HL-60 (cell line): ENCODE measurements at regions not wholly inside any gene's neighbourhood (a gene's known extent, or its start where the extent isn't known, plus 50 kb on each side); places are given as distances from the start of the nearest gene placed in this dataset.

Source experiments
- DNase-seq, 2 experiments: peaks; one replicate each; pipeline ENCODE4 v3.0.0-alpha.2; 2010 to 2020; ENCODE audit warnings: low read depth in 1 of 2, low spot score in 1 of 2
- H3K27ac ChIP-seq: fragments of 250-450 bp; sonication (Bioruptor Pico); replicated peaks from 2 replicates; pipeline ENCODE4 v1.5.1; 2020; ENCODE audit warnings: mild to moderate bottlenecking, moderate library complexity
- H3K27me3 ChIP-seq: fragments of 250-450 bp; sonication (Bioruptor Pico); 2 replicates; pipeline ENCODE4 v1.5.1; 2021; ENCODE audit warnings: mild to moderate bottlenecking, moderate library complexity; ENCODE audit not compliant: insufficient read depth, poor library complexity, severe bottlenecking
- H3K4me3 ChIP-seq: replicated peaks from 2 replicates; pipeline ENCODE4 v1.5.1; 2011; ENCODE audit warnings: mild to moderate bottlenecking, control low read depth, low read length; ENCODE audit not compliant: insufficient read depth
- GABPA ChIP-seq: IDR thresholded peaks from 2 replicates; pipeline ENCODE4 v1.6.1; 2012; ENCODE audit warnings: low read depth
- POLR2AphosphoS5 ChIP-seq: IDR thresholded peaks from 2 replicates; pipeline ENCODE4 v1.6.1; 2012; ENCODE audit warnings: low read depth
- SPI1 ChIP-seq: IDR thresholded peaks from 2 replicates; pipeline ENCODE4 v1.6.1; 2012; ENCODE audit warnings: low read depth, mild to moderate bottlenecking, borderline replicate concordance
- TF ChIP-seq, protein P1 (sequence below): IDR thresholded peaks from 2 replicates; pipeline ENCODE4 v1.6.1; 2012; ENCODE audit warnings: low read depth; ENCODE audit not compliant: insufficient replicate concordance
- TF ChIP-seq, protein P2 (sequence below): IDR thresholded peaks from one replicate; pipeline ENCODE4 v1.5.1; 2011; ENCODE audit warnings: low read length, control low read depth, inconsistent platforms; ENCODE audit not compliant: insufficient read depth

DNA sequence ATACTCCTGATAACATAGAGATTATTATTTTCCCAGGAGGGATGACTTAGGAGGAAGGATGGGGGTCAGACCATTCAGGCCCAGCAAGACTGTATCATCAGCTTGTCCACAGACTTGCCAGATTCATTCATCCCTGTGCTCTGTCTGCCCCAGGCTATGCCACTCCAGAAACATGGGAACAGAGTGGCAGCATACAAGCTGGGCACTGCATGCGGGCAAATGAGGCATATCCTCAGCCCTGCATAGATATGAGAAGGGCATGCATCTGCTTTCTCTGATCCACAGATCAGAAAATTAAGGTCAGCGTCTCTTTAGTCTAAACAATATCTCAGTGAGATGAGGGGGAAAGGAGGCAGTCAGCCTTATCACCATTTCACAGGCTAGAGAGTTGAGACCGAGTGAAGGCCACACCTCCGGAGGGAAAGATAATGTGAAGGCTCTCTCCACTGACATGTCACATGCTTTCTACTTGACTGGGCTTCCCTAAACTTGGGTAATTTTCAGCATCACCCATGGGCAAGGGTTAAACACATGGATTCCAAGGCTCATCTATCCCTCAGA lies 140.5 kb downstream of the TFAP2B start:
- Histone ChIP-seq H3K27ac (no peak overlapping the region), H3K27me3 (no peaks in the 10 kb centered on the region), H3K4me3 (no peak overlapping the region)
- TF ChIP-seq POLR2AphosphoS5 (no peak), SPI1 (no peak), GABPA (no peak)
- TF ChIP-seq, protein P1, sequence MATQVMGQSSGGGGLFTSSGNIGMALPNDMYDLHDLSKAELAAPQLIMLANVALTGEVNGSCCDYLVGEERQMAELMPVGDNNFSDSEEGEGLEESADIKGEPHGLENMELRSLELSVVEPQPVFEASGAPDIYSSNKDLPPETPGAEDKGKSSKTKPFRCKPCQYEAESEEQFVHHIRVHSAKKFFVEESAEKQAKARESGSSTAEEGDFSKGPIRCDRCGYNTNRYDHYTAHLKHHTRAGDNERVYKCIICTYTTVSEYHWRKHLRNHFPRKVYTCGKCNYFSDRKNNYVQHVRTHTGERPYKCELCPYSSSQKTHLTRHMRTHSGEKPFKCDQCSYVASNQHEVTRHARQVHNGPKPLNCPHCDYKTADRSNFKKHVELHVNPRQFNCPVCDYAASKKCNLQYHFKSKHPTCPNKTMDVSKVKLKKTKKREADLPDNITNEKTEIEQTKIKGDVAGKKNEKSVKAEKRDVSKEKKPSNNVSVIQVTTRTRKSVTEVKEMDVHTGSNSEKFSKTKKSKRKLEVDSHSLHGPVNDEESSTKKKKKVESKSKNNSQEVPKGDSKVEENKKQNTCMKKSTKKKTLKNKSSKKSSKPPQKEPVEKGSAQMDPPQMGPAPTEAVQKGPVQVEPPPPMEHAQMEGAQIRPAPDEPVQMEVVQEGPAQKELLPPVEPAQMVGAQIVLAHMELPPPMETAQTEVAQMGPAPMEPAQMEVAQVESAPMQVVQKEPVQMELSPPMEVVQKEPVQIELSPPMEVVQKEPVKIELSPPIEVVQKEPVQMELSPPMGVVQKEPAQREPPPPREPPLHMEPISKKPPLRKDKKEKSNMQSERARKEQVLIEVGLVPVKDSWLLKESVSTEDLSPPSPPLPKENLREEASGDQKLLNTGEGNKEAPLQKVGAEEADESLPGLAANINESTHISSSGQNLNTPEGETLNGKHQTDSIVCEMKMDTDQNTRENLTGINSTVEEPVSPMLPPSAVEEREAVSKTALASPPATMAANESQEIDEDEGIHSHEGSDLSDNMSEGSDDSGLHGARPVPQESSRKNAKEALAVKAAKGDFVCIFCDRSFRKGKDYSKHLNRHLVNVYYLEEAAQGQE, result no peak
- TF ChIP-seq, protein P2, sequence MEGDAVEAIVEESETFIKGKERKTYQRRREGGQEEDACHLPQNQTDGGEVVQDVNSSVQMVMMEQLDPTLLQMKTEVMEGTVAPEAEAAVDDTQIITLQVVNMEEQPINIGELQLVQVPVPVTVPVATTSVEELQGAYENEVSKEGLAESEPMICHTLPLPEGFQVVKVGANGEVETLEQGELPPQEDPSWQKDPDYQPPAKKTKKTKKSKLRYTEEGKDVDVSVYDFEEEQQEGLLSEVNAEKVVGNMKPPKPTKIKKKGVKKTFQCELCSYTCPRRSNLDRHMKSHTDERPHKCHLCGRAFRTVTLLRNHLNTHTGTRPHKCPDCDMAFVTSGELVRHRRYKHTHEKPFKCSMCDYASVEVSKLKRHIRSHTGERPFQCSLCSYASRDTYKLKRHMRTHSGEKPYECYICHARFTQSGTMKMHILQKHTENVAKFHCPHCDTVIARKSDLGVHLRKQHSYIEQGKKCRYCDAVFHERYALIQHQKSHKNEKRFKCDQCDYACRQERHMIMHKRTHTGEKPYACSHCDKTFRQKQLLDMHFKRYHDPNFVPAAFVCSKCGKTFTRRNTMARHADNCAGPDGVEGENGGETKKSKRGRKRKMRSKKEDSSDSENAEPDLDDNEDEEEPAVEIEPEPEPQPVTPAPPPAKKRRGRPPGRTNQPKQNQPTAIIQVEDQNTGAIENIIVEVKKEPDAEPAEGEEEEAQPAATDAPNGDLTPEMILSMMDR, result no peak
- no peak for DNase-seq

DNA sequence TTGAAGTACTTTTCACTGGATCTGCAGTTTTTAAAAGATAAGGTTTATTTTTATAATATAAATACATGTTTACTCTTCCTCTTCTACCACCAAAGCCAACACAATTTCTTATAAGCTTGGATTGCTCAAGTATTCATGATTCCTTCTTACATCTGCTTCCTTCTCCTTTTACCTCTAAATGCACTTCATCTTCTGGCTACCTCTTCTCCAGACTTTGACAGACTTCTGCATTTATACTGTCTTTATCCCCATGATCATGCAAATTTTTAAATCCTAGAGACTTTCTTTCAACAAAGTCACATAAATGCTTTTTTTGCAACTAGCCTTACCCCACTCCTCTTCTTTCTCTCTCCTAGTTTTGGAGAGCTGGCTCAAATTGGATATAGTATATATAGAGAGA lies 142.9 kb downstream of the TFAP2B start:
- DNase-seq, result no peak
- Histone ChIP-seq H3K27ac (no peak overlapping the region), H3K4me3 (no peak overlapping the region), H3K27me3 (no peaks in the 10 kb centered on the region)
- no peak for TF ChIP-seq POLR2AphosphoS5
- TF ChIP-seq, protein P2, result no peak

DNA sequence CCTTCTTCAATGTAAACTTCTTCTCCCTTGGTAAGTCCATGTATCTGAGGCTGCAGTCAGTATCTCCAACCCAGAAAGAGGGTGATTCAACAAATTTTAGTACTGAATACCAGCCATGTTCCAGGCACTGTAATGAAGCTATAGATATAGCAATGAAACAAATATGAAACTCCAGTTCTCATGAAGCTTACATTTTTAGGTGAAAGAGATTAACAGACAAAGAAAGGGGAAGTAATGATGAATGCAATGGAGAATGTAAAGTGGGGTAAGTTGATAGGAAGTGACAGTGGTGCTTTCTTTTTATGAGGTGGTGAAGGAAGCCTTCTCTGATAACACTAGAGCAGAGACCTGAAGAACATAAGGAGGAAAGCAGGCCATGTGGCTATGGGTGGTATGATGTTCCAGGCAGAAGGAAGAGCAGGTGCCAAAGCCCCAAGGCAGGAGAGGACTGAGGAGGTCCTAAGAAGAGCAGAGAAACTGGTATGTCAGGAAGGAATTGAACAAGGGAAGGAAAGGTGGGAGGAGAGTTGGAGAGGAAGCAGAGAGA lies 143.6 kb downstream of the TFAP2B start:
- no peak for DNase-seq
- H3K4me3 ChIP-seq, result no peak overlapping the region

More for the DNA sequence above, 143.6 kb downstream of the TFAP2B start:
- Histone ChIP-seq H3K27ac (no peak overlapping the region), H3K27me3 (no peaks in the 10 kb centered on the region)
- TF ChIP-seq POLR2AphosphoS5, result no peak
- TF ChIP-seq, protein P1, result no peak
- TF ChIP-seq SPI1, result no peak
- no peak for TF ChIP-seq GABPA
- TF ChIP-seq, protein P2, result no peak
